HG02759 (cell line): ENCODE measurements at regions not wholly inside any gene's neighbourhood (a gene's known extent, or its start where the extent isn't known, plus 50 kb on each side); places are given as distances from the start of the nearest gene placed in this dataset.
A peak's percentile ranks its signal among the peaks of the same experiment; 100 is the strongest.
"Not testable (repeated sequence)": the region's sequence is repeated elsewhere in the genome, so short reads cannot be mapped to it uniquely, and the experiment has no call there.

Source experiments
- ATAC-seq: cut with Tn5 transposase; IDR thresholded peaks from one replicate; pipeline ENCODE4 v1.9.1; 2021; ENCODE audit warnings: mild to moderate bottlenecking, moderate library complexity; ENCODE audit not compliant: unreplicated experiment

DNA sequence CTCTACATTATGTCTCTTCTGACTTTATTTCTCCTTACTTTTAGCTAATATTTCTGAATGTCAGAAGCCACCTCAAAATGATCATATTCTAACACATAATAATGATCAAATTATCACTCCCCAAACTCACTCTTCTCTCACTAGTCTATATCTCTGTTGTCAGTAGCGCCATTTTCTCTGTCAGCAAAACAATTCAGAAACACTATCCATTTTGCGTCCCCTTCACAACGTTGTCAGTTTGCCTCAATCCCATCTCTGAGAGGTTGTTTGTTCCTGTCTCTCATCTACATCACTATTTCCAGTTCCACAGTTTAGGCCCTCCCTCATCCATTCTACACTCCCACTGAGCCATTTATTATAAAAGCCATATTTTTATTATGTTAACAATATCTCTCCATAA lies 1376.3 kb upstream of the ACVR2A start:
- no peak for ATAC-seq

DNA sequence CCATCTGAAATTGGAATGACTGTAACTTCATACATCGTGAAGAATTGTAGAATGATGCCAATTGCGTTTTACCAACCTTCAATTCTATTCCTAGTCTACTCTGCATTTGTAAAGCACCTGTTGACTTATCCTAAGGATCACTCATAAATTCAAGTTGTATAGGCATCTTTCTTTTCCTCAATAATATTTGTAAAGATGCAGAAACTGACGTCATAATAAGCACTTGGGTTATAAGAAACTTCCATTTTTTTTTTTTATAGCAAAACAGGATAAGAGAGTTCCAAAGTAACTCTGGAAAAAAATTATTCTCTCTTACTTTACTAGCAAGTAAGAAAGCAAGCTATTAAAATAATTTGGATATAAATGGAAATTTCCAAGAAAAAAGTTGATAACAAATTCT lies 1377.4 kb upstream of the ACVR2A start:
- ATAC-seq = no peak

DNA sequence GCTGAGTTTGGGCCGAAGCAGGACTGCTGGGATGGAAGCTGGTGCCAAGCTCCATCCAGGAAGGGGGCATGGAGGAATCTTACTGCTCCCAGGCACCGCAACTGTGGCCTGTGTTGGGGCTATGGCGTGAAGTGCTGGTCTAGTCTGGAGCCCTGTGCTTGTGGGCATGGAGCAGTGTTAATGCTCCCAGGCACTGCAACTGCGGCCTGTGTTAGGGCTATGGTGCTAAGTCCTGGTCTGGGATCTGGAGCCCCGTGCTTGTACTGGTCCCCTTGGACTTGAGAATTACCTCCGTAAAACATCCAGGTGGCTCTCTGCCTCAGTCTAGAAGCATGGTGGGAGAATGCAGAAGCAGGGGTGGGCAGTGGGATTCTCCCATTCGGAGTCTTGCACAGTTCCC lies 1379.4 kb upstream of the ACVR2A start:
- ATAC-seq = no peak

DNA sequence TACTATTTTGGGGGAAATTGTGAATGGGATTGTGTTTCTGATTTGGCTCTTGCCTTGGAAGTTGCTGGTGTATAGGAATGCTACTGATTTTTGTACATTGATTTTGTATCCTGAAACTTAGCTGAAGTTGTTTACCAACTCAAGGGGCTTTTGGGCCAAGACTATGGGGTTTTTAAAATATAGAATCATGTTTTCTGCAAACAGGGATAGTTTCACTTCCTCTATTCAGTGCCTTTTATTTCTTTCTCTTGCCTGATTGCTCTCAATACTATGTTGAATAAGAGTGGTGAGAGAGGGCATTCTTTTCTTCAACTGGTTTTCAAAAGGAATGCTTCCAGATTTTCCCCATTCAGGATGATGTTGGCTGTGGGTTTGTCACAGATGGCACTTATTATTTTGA lies 1383.8 kb upstream of the ACVR2A start:
- no peak for ATAC-seq

DNA sequence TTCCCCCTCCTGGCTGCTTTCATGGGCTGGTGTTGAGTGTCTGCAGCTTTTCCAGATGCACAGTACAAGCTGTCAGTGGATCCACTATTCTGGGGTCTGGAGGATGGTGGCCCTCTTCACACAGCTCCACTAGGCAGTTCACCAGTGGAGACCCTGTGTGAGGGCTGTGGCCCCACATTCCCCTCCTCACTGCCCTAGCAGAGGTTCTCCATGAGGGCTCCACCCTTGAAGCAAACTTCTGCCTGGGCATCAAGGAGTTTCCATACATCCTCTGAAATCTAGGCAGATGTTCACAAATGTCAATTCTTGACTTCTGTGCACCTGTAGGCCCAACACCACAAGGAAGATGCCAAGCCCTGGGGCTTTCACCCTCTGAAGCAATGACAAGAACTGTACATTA lies 1386.2 kb upstream of the ACVR2A start:
- no peak for ATAC-seq

DNA sequence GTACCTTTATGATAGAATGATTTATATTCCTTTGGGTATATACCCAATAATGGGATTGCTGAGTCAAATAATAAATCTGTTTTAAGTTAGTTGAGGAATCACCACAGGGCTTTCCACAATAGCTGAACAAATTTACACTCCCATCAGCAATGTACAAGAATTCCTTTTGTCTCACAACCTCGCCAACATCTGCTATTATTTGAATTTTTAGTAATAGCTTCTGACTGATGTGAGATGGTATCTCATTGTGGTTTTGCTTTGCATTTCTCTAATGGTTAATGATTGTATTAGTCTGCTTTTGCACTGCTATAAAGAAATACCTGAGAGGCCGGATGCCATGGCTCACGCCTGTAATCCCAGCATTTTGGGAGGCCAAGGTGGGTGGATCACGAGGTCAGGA lies 1387.6 kb upstream of the ACVR2A start:
- no peak for ATAC-seq

DNA sequence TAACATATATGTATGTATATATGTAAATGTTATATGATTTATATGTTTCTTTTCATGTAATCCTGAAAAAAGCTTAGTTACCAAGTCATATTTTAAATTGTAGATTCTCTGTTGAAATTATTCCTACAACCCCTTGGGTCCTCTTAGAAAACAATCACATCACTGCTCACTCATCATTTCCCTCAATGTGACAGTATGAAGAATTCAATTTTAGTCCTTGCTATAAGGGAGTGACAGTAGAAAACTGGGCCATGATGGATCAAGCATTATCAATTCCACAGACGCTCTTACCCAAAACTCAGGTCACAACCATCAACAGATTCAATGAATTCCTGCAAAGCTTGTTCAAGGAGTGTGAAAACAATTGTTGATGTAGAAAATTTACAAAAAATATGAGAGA lies 1389.5 kb upstream of the ACVR2A start:
- no peak for ATAC-seq

DNA sequence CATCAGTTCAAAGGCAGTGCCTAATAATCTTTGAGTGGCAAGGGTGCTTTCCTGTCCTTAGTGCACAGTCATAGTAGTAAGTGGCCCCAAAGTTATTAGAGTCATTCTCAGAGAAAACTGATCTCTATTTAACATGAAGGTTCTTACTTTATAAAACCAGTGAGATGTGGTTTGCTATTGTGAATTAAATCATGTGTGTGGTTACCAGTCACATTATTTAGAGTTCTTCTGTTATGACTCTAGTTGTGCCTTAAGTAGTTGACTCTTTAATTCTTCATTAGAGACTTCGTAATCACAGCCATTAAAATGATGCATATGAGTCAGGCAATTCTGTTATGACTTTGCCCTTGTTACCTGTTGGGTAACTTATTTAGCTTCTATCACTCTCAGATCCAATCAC lies 1392.9 kb upstream of the ACVR2A start:
- ATAC-seq = peak; percentile 73

DNA sequence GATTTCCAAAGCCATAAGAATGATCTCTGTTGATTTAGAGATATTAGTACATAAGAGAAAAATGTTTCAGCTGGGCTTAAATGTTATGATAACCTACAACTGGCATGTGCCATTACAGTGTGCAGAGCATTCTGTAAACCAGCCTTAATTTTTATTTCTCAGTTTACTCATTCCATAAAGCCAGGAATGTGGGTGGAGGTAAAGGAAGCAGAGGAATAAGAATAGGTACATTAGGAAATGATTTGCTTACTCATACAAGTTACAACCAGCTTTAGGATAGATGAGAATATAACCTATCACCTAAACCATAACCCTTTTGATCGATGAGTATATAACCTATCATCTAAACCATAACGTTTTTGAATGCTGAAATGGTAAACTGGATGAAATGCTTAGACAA lies 1394.7 kb upstream of the ACVR2A start:
- ATAC-seq = no peak

DNA sequence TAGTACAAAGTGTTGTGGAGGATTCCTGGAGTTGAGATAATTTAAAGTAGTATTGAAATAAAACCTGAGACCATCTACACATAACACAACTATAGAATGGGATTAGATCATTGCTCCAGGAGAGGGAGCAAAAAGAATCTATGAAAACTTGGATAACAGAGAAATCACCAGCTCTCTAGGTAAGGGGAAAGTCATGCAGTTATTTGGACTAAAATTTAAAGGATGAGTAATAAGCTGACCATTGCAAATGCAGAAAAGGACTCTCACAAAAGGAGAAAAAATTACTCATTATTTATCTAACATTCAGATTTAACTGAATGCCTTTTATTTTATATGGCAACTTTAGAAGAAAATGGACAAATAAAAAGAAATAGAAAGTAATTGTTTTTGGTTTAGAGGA lies 1399.8 kb upstream of the ACVR2A start:
- no peak for ATAC-seq

DNA sequence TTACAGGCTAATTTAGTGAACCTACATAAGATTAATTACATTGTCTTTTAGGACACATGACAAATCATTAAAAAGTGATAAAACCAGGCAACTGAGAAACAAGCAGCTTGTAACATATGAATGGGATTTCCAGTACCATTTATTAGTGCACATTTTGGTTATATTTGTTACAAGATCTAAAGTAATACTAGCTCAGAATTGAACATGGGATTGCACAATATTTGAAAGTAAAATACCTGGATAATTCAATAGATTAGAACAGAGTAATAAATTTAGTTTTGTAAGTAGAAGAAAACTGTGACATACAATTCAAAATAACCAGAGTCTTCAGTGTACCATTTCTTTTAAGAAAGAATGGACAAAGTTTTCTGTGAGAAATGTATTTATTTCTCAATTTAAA lies 1400.7 kb upstream of the ACVR2A start:
- no peak for ATAC-seq

DNA sequence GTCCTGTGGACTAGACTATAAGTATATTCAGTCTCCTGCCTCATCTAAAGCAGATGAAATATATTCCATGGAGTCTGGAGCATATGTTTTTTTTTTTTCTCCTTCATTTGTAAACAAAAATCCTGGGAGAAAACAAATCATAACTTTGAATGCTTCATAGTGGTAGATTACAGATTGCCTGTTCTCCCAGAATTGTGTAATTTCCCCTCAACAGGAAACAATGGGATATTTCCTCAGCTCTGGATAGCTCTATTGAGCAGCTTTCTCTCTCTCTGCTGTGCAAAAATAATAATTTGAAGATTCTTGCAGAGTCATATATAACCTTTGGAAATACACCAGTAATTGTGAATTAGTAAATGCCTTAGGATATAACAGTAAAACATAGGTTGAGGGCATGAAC lies 1406.6 kb upstream of the ACVR2A start:
- no peak for ATAC-seq

DNA sequence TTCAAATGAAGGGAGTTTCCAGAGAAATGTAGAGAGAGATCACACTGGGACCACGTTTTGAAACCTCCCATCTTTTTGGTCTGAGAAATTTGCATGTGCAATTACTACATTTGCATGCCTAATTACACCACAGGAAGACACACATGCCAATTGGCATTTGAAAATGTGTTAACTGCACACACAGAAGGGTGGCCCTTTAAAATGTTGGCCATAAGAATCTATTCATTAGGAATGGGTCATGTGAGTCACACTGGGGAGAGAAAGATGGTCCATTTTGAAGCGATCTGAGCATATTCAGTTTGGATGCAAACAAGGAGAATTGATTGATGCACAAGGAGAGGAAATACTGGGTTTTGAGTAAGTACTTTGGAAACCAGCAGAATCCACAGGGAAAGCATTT lies 1407.1 kb upstream of the ACVR2A start:
- no peak for ATAC-seq

DNA sequence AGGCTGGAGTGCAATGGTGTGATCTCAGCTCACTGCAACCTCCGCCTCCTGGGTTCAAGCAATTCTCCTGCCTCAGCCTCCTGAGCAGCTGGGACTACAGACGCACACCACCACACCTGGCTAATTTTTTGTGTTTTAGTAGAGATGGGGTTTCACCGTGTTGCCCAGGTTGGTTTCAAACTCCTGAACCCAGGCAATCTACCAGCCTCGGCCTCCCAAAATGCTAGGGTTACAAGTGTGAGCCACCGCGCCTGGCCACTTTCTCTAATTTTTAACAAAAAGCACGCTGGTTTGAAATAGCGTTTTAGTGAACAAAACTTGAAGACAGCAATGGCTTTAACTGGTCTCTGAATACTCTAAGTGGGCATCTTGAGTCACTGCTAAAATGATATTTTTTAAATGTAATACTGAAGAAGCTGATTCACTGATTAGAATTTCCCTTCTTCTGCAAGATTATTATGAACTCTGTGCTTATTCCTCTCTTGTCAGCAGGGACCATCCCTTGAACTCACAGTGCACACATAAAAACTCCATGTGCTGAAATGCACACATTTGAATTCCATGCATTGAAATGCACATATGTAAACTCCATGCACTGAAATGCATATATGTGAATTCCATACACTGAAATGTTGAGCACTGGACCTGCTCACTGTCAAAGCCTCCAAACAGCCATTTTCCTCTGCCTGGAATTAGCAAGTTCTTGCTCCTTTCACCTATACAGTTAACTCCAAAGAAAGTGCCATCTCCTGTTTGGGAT lies 1411.5 kb upstream of the ACVR2A start:
- no peak for ATAC-seq

DNA sequence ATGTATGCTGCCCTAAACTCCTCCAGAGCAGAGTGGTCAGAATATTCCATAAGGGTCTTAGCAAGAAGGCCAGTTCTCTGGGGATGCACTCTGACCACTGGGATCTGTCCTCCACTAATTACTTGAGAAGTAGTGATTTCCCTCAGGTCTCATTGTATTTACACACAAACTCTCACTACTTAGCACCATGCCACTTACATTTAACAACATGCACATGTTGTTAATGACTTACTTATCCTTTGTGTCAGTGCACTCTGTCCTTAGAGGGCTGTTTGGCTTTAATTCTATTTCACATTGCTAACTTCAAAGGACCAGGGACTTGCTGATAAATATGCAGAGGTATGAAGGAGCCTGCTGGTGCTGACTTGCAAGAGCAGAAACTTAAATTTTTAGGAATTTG lies 1415.5 kb upstream of the ACVR2A start:
- ATAC-seq = no peak

DNA sequence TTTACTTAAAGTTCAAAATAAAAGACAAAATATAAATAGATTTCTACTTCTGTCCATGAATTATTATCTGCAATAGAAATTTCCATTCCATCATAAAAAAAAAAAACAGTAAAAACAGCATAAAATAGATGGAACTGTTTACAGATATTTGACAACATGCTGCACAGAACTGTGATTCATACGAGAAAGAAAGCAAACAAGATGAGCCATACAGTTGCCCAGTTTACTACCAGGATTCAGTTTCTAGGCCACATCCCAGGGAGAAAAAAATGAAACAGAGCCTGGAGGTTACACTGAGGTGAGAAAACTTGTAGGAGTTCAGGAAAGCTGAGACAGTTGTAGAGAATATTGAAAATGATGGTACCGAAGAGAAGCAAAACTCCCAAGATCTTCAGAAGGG lies 1426.9 kb upstream of the ACVR2A start:
- ATAC-seq = no peak

DNA sequence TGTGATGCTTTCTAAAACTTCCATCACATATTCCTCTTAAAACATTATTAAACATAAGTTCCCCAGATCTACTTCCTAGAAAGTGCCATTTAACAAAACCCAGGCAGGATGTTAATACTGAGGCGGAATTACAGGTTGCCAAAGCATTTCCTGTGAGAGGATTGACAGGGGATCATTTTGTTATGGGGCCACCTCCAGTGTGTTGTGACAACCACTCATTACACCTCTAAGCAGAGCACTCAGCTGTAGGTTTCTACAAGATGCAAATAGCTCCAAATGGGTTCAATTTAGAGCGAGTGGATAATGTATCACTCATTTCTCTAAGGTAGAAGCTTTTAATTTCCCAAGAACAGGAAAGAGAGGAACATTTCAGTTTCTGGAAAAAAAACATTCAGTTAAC lies 1429.5 kb upstream of the ACVR2A start:
- ATAC-seq = no peak

DNA sequence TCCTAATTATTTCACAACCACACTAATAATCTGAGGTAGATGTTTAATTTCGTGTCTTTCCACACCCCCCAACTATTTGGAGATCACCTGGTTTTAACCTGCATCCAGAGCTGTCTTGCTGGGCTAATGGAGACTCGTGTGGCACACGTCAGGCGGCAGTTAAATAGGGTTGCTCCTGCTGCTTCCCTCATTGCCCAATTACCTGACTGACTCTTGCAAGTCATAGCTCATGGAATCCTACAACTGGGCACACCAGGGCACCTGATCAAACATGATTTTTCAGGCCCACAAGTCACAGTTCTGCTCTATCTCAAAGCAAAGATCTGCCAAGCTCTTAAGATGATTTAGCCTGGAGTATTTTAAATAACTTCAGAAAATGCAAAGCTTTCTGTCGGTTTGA lies 1430.4 kb upstream of the ACVR2A start:
- ATAC-seq = no peak

DNA sequence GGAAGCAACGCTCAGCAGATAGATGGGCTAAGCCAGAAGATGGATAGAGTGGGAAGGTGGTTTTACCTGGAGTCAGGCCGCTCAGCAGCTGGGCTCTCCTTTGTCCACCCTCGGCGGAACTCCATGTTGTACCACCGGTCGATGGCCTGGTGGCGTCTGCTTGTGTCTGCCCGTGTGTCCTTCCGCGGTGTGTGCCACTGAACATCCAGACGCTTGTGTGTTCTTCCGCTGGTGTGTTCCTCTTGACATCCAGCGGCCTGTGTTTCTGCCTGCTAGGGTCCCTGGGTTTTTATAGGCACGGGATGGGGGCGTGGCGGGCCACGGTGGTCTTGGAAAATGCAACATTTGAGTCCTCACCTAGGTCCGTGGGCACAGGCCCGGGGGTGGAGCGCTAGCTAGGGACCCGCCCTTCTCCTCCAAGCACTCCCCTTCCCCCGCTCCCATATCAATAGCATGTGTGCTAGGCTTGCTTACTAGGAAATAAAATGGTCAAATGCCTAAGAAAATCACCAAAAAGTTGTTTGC lies 1431.7 kb upstream of the ACVR2A start:
- ATAC-seq = no peak

DNA sequence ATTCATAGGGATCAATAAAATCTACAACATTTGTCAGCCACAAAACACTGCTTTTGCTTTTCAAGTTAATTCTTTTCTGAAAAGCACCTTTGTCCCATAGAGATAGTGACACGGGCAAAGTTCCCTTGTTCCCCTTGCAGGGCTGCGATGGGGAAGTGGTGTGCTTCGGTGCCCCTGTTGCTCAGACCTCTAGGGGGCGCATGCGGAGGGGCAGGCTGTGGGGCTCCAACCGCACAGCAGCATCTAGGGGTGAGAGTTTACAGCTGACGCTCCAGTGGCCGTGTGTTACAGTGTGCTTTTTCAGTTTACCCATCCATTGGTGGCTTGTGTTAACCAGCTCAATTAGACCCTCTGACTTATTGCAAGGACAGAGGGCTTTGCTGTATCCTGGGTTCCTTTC lies 1432.2 kb upstream of the ACVR2A start:
- ATAC-seq = no peak

DNA sequence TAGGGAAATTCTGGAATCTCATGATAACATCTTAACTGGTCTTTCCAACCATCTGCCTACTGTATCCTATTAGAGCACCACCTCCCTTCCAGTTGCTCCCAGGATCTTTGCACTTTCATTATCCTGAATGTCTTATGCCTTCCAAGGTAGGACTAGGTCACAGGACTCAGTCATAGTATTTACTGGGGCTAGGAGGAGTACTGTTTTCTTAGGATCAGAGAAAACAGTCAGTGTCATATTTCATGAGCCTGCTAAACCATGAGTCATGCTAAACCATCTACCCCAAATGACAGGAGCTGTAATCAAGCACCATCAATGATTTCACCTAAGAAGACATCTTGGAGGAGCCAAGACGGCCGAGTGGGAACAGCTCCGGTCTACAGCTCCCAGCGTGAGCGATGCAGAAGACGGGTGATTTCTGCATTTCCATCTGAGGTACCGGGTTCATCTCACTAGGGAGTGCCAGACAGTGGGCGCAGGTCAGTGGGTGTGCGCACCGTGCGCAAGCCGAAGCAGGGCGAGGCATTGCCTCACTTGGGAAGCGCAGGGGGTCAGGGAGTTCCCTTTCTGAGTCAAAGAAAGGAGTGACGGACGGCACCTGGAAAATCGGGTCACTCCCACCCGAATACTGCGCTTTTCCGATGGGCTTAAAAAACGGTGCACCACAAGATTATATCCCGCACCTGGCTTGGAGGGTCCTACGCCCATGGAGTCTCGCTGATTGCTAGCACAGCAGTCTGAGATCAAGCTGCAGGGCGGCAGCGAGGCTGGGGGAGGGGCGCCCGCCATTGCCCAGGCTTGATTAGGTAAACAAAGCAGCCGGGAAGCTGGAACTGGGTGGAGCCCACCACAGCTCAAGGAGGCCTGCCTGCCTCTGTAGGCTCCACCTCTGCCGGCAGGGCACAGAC lies 1439.2 kb upstream of the ACVR2A start:
- ATAC-seq = not testable (repeated sequence)

DNA sequence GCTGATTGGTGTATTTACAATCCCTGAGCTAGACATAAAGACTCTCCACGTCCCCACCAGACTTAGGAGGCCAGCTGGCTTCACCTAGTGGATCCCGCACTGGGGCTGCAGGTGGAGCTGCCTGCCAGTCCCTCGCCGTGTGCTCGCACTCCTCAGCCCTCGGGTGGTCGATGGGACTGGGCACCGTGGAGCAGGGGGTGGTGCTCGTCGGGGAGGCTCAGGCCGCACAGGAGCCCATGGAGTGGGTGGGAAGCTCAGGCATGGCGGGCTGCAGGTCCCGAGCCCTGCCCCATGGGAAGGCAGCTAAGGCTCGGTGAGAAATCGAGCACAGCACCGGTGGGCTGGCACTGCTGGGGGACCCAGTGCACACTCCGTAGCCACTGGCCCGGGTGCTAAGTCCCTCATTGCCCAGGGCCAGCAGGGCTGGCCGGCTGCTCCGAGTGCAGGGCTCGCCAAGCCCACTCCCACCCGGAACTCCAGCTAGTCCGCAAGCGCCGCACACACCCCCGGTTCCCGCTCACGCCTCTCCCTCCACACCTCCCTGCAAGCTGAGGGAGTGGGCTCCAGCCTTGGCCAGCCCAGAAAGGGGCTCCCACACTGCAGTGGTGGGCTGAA lies 1441.2 kb upstream of the ACVR2A start:
- ATAC-seq = not testable (repeated sequence)
